WERI-Rb-1 (cell line): ENCODE measurements at regions not wholly inside any gene's neighbourhood (a gene's known extent, or its start where the extent isn't known, plus 50 kb on each side); places are given as distances from the start of the nearest gene placed in this dataset.
"Not testable (repeated sequence)": the region's sequence is repeated elsewhere in the genome, so short reads cannot be mapped to it uniquely, and the experiment has no call there.

Source experiments
- DNase-seq: peaks from one replicate; pipeline ENCODE4 v3.0.0-alpha.2; 2020
- H3K27ac ChIP-seq: fragments of 250-450 bp; sonication (Bioruptor Pico); 2 replicates; pipeline ENCODE4 v1.5.1; 2020; ENCODE audit warnings: mild to moderate bottlenecking, moderate library complexity
- H3K27me3 ChIP-seq: fragments of 250-450 bp; sonication (Bioruptor Pico); 2 replicates; pipeline ENCODE4 v1.5.1; 2021; ENCODE audit warnings: mild to moderate bottlenecking, low read depth, moderate library complexity; ENCODE audit not compliant: insufficient read depth, severe bottlenecking
- H3K36me3 ChIP-seq: fragments of 250-450 bp; sonication (Bioruptor Pico); 2 replicates; pipeline ENCODE4 v1.5.1; 2020; ENCODE audit warnings: mild to moderate bottlenecking, moderate library complexity
- H3K4me3 ChIP-seq: 2 replicates; pipeline ENCODE4 v1.5.1; 2011; ENCODE audit warnings: low read depth, mild to moderate bottlenecking, control low read depth, low read length
- H3K9me3 ChIP-seq: fragments of 250-450 bp; sonication (Bioruptor Pico); 2 replicates; pipeline ENCODE4 v1.5.1; 2021; ENCODE audit warnings: mild to moderate bottlenecking, moderate library complexity; ENCODE audit not compliant: severe bottlenecking
- TF ChIP-seq, protein P1 (sequence below): IDR thresholded peaks from 2 replicates; pipeline ENCODE4 v1.5.1; 2011; ENCODE audit warnings: low read depth, mild to moderate bottlenecking, control low read depth, inconsistent platforms, low read length

DNA sequence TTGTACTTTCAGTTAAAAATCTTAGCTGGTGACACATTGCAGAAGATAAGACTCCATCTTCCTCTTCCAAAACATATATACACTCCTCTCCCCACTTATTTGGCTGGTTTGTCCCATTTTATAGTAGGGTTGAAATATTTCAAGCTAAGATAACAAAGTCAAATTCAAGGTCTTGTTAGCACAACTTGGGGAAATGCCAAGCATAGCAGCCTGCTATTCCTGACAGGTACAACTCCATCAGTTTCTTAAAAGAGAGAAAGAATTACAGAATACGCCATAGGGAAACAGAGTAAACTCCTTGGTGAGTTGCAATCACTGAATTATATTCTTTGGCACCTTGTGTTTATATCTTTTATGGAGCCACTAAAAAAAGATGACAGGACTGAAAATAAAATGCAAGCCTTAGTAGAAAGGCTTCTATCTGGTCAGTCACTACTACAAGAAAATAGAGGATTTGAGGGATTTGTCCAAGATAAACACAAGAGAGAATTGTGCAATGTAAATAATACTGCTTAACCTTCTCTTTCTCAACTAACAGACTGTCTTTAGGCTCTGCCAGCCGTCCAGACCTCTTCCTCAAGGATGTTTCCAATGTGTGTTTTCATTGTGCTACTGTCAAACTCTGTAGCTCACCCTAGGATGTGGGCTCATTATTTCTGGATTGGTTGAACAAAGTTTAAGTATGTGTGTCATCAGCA lies 170.3 kb downstream of the VEGFC start:
- TF ChIP-seq, protein P1, sequence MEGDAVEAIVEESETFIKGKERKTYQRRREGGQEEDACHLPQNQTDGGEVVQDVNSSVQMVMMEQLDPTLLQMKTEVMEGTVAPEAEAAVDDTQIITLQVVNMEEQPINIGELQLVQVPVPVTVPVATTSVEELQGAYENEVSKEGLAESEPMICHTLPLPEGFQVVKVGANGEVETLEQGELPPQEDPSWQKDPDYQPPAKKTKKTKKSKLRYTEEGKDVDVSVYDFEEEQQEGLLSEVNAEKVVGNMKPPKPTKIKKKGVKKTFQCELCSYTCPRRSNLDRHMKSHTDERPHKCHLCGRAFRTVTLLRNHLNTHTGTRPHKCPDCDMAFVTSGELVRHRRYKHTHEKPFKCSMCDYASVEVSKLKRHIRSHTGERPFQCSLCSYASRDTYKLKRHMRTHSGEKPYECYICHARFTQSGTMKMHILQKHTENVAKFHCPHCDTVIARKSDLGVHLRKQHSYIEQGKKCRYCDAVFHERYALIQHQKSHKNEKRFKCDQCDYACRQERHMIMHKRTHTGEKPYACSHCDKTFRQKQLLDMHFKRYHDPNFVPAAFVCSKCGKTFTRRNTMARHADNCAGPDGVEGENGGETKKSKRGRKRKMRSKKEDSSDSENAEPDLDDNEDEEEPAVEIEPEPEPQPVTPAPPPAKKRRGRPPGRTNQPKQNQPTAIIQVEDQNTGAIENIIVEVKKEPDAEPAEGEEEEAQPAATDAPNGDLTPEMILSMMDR: no peak
- peaks cover 3% of the 10 kb centered on the region for H3K9me3 ChIP-seq
- H3K27me3 ChIP-seq: no peaks in the 10 kb centered on the region
- no peak for DNase-seq
- no peaks in the 10 kb centered on the region for H3K36me3 ChIP-seq
- H3K4me3 ChIP-seq: no peak overlapping the region
- H3K27ac ChIP-seq: no peak overlapping the region

- not testable (repeated sequence) for H3K9me3 ChIP-seq, DNase-seq, H3K27me3 ChIP-seq, H3K27ac ChIP-seq, H3K36me3 ChIP-seq, H3K4me3 ChIP-seq
Observed at GRCh38 chr4:176624983-176625610, 167.6 kb downstream of the VEGFC start.

- Histone ChIP-seq H3K27ac (no peak overlapping the region), H3K4me3 (no peak overlapping the region), H3K36me3 (no peaks in the 10 kb centered on the region), H3K9me3 (peaks cover 3% of the 10 kb centered on the region), H3K27me3 (no peaks in the 10 kb centered on the region)
- TF ChIP-seq, protein P1: no peak
- DNase-seq: no peak
Observed at GRCh38 chr4:176627916-176628315, 164.8 kb downstream of the VEGFC start.

DNA sequence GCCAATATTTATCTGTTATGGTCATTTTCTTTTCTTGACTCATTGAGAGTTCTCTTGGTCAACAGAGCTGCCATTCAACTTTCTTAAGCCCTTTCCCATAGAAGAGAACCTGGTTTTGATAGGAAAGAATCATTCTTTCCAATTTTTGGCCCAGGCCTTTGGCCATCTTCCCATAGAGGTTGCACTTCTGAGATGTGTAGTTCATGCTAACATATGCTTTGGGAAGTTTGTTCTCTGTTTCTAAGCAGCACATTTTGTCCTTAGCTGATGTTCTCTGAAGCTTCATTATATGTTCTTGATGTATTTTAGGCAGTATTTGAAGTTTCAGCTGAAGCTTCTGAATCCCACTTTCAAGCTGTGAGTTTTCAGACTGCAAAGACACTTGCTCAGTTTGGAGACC lies 161.1 kb downstream of the VEGFC start:
- H3K36me3 ChIP-seq: no peaks in the 10 kb centered on the region
- no peaks in the 10 kb centered on the region for H3K9me3 ChIP-seq
- DNase-seq: no peak
- no peaks in the 10 kb centered on the region for H3K27me3 ChIP-seq
- no peak overlapping the region for H3K27ac ChIP-seq
- TF ChIP-seq, protein P1: no peak
- H3K4me3 ChIP-seq: no peak overlapping the region
